Ascending aorta (tissue), 2 donors: ENCODE measurements at regions not wholly inside any gene's neighbourhood (a gene's known extent, or its start where the extent isn't known, plus 50 kb on each side); places are given as distances from the start of the nearest gene placed in this dataset.

ENCODE experiments used
- DNase-seq, 2 donors: peaks; one replicate each; pipeline ENCODE4 v3.0.0-alpha.2; 2019; ENCODE audit warnings: low spot score in 2 of 2
- H3K27ac ChIP-seq, 2 donors: fragments of 200-600 bp; sonication (generic); one replicate each; pipeline ENCODE4 v1.5.1; 2016 to 2017; ENCODE audit warnings: mild to moderate bottlenecking in 1 of 2
- H3K27me3 ChIP-seq: fragments of 200-600 bp; sonication (generic); one replicate; pipeline ENCODE4 v1.5.1; 2017
- H3K36me3 ChIP-seq, 2 donors: fragments of 200-600 bp; sonication (generic); one replicate each; pipeline ENCODE4 v1.5.1; 2016
- H3K4me1 ChIP-seq, 2 donors: fragments of 200-600 bp; sonication (generic); one replicate each; pipeline ENCODE4 v1.5.1; 2016 to 2017; ENCODE audit warnings: mild to moderate bottlenecking in 1 of 2
- H3K4me3 ChIP-seq, 2 donors: fragments of 200-600 bp; sonication (generic); one replicate each; pipeline ENCODE4 v1.5.1; 2016 to 2017; ENCODE audit warnings: mild to moderate bottlenecking in 1 of 2
- H3K9me3 ChIP-seq, 2 donors: fragments of 200-600 bp; sonication (generic); one replicate each; pipeline ENCODE4 v1.5.1; 2016
- CTCF ChIP-seq, 3 experiments: fragments of 200-600 bp in 2 of 3; fragments of 450-650 bp in 1 of 3; sonication (generic) in 2 of 3; IDR thresholded peaks; one replicate each; pipeline ENCODE4 v1.5.1; 2016 to 2019; ENCODE audit warnings: antibody characterized with exemption in 3 of 3, mild to moderate bottlenecking in 1 of 3, moderate library complexity in 1 of 3
- intact Hi-C: fragments of 100-400 bp; cut with DNase I; formaldehyde crosslinking; loops from one replicate; pipeline ENCODE4 v1.15.1; 2023

GRCh38 chr5:165906871-165907270 is 2384.6 kb upstream of the WWC1 start:
- H3K4me1 ChIP-seq = no peaks in the 10 kb centered on the region
- H3K4me3 ChIP-seq = no peak overlapping the region
- no peaks in the 10 kb centered on the region for H3K36me3 ChIP-seq
- intact Hi-C loops = no loop called here
- no peaks in the 10 kb centered on the region for H3K27me3 ChIP-seq
- H3K27ac ChIP-seq = no peak overlapping the region
- TF ChIP-seq CTCF (IDR thresholded peaks at IDR 0.05) = no peak
- no peak for DNase-seq
- no peaks in the 10 kb centered on the region for H3K9me3 ChIP-seq

- no peak for TF ChIP-seq CTCF (IDR thresholded peaks at IDR 0.05)
- H3K36me3 ChIP-seq = no peaks in the 10 kb centered on the region
- no peak overlapping the region for H3K4me3 ChIP-seq
- H3K27me3 ChIP-seq = no peaks in the 10 kb centered on the region
- H3K4me1 ChIP-seq = no peaks in the 10 kb centered on the region
- intact Hi-C loops = no loop called here
- no peak for DNase-seq
- no peak overlapping the region for H3K27ac ChIP-seq
- no peaks in the 10 kb centered on the region for H3K9me3 ChIP-seq
These were observed 2378.4 kb upstream of the WWC1 start for GRCh38 chr5:165913059-165913458.

GRCh38 chr5:165914456-165914855 is 2377.0 kb upstream of the WWC1 start:
- intact Hi-C loops = no loop called here
- H3K27me3 ChIP-seq = no peaks in the 10 kb centered on the region
- DNase-seq = no peak

DNA sequence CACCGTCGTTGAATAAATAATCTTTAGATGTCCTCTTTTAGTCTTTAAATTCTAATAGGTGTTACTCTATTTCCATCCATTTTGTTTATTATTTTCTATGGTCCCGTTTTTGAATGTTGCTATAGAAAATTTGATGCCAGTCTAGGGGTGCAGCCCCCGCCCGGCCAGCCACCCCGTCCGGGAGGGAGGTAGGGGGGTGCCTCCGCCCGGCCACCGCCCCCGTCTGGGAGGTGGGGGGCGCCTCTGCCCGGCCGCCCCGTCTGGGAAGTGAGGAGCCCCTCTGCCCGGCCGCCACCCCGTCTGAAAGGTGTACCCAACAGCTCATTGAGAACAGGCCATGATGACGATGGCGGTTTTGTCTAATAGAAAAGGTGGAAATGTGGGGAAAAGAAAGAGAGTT is 2372.2 kb upstream of the WWC1 start:
- intact Hi-C loops = no loop called here
- Histone ChIP-seq H3K4me1 (no peaks in the 10 kb centered on the region), H3K27ac (no peak overlapping the region), H3K27me3 (no peaks in the 10 kb centered on the region), H3K4me3 (no peak overlapping the region), H3K9me3 (no peaks in the 10 kb centered on the region), H3K36me3 (no peaks in the 10 kb centered on the region)
- no peak for DNase-seq
- no peak for TF ChIP-seq CTCF (IDR thresholded peaks at IDR 0.05)

More at GRCh38 chr5:165914456-165914855, 2377.0 kb upstream of the WWC1 start:
- Histone ChIP-seq H3K27ac (no peak overlapping the region), H3K4me1 (no peaks in the 10 kb centered on the region), H3K4me3 (no peak overlapping the region), H3K36me3 (no peaks in the 10 kb centered on the region), H3K9me3 (no peaks in the 10 kb centered on the region)
- no peak for TF ChIP-seq CTCF (IDR thresholded peaks at IDR 0.05)

DNA sequence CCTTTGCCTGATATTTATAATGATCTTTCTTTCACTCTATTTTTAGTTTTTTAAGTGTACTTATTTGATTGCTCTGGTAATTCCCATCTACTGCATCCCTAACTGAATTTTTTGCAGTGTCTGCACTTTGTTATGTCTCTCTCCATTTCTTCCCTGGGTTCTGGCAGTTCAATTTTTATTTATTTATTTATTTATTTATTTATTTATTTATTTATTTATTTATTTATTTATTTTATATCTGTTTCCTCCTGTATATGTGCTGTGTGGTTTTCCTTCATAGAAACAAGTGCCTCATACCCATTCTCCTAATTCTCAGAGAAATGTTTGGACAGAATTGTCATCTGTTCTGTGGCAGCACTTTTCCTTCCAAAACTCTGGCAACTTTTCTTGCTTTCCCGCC is 2370.8 kb upstream of the WWC1 start:
- Histone ChIP-seq H3K36me3 (no peaks in the 10 kb centered on the region), H3K9me3 (no peaks in the 10 kb centered on the region), H3K27me3 (no peaks in the 10 kb centered on the region), H3K27ac (no peak overlapping the region), H3K4me3 (no peak overlapping the region), H3K4me1 (no peaks in the 10 kb centered on the region)
- intact Hi-C loops = no loop called here
- no peak for DNase-seq
- no peak for TF ChIP-seq CTCF (IDR thresholded peaks at IDR 0.05)

DNA sequence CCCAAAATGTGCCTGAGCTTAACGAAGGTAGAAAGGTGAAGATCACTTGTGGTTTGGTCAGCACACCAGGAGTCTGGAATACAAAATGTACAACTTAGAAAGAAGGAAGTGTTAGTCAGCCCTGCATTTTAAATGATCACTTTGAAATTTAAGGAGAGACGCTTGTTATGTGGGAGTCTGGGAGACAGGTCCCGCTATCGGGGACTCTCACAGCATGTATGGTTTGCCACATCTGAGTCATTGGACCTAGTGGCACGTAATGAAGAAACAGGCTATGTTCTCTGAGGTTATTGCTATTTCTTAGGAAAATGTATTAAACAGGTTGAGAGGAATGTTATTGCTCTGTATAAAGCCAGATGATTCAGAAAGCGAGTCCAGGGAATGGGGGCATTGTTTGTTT is 2362.5 kb upstream of the WWC1 start:
- Histone ChIP-seq H3K27me3 (no peaks in the 10 kb centered on the region), H3K4me1 (no peaks in the 10 kb centered on the region), H3K27ac (no peak overlapping the region), H3K9me3 (peaks cover 0 to 4% of the 10 kb centered on the region in 2 donors), H3K4me3 (no peak overlapping the region), H3K36me3 (no peaks in the 10 kb centered on the region)
- intact Hi-C loops = no loop called here
- no peak for DNase-seq
- TF ChIP-seq CTCF (IDR thresholded peaks at IDR 0.05) = no peak
